Eye (tissue), 1 donor: ENCODE measurements at regions not wholly inside any gene's neighbourhood (a gene's known extent, or its start where the extent isn't known, plus 50 kb on each side); places are given as distances from the start of the nearest gene placed in this dataset.
"Not testable (repeated sequence)": the region's sequence is repeated elsewhere in the genome, so short reads cannot be mapped to it uniquely, and the experiment has no call there.

Experiments used
- DNase-seq: peaks from one replicate; pipeline ENCODE4 v3.0.0-alpha.2; 2015

DNA sequence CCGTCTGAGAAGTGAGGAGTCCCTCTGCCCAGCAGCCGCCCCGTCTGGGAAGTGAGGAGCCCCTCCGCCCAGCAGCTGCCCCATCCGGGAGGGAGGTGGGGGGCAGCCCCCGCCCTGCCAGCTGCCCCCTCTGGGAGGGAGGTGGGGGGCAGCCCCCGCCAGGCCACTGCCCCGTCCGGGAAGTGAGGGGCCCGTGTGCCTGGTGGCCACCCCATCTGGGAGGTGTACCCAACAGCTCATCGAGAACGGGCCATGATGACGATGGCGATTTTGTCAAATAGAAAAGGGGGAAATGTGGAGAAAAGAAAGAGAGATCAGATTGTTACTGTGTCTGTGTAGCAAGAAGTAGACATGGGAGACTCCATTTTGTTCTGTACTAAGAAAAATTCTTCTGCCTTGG is 208.8 kb downstream of the KDM5D start:
- not testable (repeated sequence) for DNase-seq

DNA sequence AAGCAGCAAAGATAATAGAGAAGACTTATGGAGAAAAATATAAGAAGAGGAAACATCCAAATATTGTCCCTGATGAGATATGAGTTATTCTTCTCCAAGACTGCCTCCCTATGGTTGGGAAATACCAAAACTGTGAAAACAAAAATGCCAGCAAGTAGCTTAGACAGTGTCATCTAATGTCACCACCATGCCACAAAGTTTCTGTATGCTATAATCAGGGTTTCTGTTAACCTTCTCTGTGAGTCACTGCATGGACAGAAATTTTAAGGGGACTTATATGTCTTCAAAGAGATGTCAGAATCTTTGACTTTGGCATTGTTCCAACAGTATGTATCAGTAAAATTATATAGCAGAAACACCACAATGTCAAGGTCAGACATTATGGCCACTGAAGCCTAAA is 222.6 kb downstream of the KDM5D start:
- no peak for DNase-seq

DNA sequence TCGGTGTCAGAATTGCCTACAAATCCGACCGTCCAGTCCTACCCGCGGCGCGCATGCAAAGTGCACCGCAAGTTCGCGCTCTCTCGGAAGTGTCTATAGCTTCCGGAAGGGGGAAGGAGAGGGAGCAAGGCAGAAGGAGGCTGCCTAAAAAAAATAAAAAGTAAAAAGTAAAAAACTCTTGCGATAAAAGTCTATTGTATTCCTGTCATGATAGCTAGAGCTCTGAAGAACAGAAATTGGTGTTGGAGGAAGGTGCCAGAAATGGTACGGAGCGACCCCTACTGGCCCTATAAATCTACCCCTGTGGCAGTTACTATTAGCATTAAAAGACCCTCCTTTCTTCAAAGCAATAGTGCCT is 241.5 kb downstream of the KDM5D start:
- DNase-seq = no peak

DNA sequence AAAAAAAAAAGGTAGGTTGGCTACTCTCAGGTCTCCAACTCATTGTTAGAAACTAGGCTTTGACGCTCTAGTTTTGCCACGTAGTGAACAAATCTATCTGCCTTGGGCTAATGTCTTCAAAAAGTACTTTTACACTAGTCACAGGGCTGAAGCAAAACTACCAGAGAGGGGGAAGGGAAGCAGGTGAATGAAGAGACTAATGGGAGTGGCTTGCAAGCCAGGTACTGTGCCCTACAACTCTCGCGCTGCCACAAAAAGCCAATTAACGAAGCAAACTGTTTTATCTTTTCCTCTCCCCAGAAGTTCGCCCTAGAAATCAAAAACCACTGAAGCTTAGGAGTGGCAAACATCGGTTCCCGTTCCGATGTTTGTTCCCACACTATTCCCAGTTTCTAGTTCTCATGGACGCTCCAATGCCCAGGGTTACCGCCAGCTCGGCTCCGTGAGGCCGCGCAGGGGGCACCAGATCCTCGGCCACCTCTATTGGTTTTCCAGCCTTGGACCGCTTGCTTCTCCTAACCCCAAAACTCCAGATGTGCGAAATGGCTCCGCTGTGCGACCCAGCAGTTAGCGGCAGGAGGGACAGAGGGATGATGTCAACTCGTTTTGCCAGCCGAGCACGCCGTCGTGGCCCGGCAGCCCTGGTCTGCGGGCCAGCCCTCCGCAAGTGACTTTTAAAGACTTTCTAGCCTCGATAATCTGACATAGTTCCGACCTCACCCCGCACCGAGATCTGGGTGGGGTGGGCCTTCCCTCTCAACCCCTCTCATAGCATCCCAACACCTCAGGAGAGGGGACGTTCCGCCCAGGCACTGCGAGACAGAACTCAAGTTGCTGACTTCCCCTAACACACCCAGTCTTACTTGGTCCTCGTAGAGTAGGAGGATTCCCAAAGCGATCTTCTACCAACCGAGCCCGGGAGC is 242.1 kb downstream of the KDM5D start:
- no peak for DNase-seq

DNA sequence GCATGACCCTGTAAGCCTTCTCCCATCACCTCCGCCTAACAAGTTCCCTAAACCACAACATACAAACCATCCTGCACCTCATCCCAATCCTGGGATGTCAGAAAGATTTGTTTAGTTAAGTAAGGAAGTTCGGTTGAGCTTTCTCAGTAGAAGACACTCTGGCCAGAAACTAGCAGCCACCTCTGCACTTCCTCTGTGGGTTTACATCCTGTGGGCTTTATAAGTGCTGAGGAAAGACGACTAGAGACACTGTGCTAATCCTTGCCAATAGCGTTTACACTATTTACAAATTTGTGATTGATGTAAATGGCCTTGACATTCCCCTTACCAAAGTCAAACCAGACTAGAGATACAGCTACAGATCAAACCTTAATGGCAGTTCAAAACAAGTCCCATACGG is 246.0 kb downstream of the KDM5D start:
- DNase-seq = no peak

DNA sequence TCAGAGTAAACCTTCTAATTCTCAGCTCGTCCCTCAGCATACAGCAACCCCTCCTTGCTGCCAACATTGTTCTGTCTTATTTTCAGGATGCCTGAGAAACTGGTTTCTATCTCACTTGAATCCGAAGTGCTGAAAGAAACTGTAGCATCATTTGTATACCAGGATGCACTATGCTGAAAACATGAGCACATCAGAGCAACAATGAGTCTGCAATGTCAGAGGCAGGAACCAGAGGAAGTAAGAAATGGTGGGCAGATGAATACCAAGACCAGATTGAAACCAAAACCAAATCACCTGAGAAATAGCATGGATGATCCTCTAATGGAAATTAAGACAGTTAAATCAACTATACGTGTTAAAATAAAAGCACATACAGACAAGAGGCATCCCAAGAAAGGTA is 257.0 kb downstream of the KDM5D start:
- DNase-seq = no peak

DNA sequence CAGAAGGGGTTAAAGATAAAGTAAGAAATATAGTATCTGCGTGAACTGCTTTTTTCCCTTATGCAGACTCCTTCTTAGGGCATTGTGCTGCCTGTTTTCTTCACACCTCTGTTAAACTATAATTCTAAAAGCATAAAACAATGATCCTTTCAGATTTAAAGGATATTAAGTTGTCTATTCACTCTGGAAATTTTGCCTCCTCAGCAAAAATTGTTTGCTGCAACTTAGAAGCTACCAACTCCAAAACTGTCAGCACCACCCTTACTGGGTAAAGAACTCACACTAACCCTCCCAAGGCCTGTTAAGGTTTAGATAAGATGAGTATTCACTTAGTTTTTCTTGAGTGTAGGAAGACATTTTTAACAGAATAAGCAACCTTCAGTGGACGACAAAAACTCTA is 259.5 kb downstream of the KDM5D start:
- no peak for DNase-seq

DNA sequence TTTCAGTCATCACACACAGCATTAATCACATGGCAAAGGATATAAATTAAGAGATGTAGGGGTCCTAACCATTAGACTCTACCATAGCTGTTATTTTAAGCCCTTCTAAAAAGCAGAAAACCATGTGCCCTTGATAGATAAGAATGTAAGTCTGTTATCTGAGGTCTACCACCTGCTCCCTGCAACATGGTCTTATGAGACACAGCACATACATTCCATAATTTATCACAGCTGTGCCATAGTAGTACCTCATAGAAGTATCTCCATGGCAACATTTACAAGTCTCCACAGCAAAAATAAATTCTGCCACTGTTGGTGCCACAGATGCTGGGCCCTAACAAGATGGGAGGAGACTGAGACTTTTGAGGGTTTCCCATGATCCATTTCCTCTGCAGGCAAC is 265.4 kb downstream of the KDM5D start:
- no peak for DNase-seq

DNA sequence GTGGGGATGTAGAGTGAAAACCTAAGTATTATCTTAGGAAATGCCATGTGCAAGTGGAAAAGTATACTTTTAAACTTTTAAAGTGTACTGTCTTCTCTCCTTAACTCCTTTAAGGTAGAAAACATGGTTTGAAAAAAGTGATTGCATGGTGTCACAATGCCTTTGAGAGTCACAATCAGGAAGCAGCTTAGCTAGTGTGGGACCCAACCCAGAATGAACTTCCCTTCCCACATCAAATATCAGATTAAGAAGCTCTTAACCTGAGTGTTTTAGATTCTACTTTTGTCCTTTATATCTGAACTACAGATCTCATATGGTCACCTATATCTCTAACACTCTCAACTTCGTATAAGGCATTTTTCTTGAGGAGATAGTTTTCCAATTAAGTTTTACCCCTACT is 266.6 kb downstream of the KDM5D start:
- no peak for DNase-seq

DNA sequence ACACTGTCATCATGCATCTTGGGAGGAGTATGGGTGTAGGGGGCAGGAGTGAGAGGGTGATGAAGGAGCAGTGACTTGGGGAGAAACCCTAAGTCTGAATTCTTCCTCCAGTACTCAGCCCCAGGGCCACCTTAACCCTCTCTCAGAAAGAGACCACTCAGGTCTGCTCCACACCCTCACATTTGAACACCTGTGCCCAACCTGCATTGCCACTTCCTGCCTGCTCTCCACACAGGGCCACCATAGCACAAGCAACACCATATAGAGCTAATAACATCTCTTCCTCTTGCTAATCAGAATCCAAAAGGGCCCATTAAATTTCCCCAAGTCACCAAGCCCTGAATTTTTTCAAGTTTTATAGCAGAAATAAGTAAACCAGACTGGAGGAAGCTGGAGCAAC is 278.7 kb downstream of the KDM5D start:
- DNase-seq = no peak

DNA sequence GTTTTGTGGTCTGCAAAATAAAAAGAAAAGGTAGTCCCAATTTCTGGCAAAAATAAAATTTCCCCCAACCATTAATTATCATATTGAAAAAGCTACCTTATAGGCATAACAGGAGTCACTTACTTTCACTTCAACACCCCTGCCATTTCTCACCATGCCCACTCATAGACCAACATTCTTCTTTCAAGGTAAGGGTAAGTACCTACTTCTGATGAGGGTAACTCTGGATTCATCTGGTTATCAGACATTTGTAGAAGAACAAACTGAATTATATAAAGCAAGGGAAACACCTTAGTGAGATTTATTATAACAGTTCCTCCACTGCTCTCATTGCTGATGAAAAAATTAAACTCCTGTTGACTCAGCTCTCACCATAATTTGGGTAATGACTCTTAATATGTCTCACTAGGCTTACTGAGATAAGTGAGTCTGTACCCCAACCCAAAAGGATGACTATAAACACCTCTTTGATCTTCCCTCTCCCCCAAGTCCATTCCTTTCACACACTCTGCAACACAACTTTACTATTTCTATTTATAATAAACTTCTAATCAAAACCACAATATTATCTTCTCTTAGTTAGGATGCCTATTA is 287.6 kb downstream of the KDM5D start:
- no peak for DNase-seq

DNA sequence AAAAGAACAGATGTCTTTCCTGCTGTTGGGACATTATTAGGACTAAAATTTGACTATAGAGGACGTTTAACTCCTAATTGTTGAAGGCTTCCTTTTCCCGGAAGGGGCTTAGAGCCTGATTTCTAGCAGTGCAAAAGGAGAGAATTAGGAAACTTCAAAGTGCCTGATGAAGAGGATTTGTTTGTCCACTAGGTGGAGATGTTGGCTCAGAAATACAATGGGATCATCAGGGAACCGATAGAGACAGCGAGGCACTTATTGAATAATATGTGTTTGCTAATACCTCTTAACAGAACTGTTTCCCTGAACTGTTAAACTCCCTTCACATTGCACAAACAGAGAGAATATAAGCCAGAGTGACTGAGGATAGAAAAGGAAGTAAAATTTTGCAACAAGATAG is 311.5 kb downstream of the KDM5D start:
- DNase-seq = peak; percentile 27

DNA sequence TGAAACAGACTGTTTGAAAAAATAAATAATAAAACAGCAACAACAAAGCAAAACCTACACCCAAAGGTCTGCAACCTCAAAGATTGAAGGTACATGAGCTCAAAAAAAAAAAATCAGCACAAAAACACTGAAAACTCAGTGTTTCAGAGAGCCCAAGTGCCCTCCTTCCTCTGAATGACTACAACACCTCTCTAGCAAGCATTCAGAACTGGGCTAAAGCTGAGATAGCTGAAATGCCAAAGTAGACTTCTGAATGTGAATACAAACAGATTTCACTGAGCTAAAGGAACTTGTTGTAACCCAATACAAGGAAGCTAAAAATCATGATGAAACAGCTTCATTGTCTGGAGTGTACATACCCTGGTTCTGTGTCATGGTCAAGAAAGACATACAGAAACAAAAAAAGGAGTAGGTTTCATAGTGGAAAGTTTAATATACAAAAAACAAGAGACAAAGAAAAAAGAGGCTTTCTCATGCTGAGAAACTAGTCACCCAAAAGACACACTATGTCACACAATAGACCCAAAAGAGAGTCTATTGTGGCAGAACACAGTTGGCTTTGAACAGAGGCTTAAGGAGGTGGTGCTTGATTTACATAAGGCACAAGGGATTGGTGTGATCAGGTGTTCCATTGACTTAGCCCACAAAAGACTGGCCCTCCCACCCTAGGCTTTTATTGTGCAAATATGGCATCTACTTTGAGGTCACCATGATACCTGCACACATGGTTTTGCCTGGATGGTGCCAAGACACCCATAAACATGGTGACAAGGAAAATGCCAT is 316.6 kb downstream of the KDM5D start:
- no peak for DNase-seq

DNA sequence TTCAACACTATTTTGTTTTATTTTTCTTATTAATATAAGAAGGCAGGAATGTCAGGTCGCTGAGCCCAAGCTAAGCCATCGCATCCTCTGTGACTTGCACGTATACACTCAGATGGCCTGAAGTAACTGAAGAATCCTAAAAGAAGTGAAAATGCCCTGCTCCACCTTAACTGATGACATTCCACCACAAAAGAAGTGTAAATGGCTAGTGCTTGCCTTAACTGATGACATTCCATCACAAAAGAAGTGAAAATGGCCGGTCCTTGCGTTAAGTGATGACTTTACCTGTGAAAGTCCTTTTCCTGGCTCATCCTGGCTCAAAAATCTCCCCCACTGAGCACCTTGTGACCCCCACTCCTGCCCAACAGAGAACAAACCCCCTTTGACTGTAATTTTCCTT is 317.3 kb downstream of the KDM5D start:
- not testable (repeated sequence) for DNase-seq

DNA sequence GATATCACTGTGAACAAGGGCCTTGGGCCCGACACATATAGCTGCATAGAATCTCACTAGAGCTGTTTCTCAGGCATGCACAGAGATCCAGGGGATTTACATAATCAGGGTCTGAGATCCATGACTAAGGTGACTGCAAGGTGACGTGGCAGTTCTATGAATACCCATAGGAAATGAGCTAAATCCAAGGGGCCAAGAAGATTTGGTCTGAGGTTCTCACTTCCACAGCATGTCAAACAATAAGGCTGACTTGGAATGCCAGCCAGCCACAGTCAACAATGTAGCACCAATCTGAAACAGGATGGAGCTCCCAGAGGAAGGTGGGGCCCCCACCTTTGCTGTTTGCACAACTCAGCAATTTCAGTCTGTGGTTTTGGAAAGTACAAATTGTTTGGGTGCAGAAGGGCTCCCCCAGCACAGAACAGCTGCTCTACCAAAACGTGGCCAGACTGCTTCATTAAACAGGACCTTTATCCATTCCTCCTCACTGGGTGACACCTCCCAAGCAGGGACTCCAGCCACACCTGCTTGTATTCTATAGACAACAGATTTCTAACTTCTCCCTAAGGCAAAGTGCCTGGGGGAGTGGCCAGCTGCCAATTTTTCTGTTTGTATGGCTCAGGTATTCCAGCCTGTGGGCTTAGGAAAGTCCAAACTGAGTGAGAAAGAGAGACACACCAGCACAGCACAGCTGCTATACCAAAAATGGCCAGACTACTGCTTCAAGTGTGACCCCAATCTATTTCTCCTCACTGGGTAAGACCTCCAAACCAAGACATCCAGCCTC is 333.4 kb downstream of the KDM5D start:
- no peak for DNase-seq

DNA sequence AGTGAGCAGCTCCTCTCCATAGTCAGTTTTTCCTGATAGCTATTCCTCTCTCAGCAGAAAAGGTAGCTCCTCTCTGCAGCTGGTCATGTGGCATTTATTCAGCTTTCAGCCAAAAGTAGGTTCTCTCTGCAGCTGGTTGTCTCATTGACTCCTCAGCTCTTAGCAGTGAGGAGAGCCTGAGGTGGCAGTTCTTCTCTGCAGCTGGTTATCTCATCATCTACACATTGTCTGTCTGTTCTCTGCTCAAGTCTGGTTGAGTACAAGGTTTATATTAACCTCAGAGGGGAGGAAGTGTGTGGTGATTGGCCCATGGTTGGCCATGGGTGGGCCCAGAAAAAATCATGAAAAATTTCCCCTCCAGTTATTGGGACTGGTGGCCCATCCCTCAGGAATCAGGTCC is 338.3 kb downstream of the KDM5D start:
- no peak for DNase-seq

DNA sequence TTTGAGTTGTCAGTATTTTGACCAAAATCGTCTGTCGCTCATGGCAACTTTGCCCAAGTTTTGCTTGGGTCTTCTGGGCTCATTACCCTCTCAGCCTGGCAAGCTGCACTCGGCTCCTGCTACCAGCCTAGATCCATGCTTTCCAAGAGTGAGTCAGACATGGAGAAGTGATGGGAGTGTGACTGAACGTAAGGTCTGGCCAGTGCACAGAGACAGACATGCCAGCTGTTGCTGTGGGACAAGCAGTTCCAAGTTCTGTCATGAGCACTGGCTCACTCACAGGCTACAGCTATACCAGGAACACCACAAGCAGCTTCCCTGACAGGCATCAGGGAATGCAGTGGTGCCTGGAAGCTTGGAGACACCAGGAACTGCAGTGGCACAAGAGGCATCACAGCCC is 338.9 kb downstream of the KDM5D start:
- no peak for DNase-seq

DNA sequence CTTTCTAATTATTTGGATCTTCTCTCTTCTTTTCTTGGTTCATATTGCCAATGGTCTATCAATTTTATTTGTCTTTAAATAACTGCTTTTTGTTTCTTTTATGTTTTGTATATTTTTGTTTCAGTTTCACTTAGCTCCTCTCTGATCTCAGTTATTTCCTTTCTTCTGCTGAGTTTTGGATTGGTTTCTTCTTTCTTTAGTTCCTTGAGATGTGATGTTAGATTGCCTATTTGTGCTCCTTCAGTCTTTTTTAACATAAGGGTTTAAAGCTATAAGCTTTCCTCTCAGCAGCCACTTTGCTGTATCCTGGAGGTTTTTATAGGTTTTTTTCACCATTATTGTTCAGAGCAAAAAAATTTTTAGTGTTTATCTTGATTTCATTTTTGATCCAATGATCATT is 351.6 kb downstream of the KDM5D start:
- DNase-seq = no peak

DNA sequence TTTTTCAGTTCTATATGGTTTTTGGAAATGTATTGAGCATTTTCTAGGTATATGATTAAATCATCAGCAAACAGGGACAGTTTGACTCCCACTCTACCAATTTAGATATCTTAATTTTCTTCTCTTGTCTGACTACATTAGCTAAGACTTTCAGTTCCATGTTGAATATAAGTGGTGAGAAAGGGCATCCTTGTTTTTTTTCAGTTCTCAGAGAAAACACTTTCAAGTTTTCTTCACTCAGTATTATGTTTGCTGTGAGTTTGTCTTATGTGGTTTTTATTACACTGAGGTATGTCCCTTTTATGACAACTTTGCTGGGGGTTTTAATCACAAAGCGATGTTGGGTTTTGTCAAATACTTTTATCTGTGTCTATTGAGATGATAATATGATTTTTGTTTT is 352.6 kb downstream of the KDM5D start:
- no peak for DNase-seq

DNA sequence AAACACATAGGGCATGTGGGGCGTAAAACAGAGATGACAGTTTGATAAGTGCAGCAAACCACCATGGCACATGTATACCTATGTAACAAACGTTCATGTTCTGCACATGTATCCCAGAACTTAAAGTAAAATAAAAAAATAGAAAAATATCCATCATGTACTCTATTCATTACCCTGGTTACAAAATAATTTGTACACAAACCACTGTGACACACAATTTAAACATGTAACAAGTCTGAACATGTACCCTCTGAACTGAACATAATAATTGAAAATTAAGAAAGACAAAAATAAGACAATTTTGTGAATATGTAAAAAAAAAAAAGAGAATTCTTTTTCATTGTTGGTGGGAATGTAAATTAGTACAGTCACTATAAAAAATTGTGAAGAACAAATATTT is 379.2 kb downstream of the KDM5D start:
- DNase-seq = no peak

DNA sequence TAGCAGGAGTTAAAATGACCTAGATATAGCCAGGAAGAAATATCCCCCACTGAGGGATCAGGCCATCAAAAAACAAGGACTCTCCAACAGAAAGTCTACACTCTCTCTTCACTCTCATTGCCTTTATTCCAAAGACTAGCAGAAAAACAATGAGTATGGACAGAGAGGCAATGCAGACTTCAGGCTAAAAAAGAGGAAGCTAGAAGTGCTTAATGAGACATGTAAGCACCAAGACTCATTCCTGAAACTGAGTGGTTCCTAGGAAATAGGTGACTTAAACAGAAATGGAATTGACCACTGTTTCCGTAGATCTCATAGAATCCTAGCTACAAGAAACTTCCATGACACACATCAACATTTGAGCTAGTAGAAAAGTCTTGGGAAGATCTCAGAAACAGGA is 387.3 kb downstream of the KDM5D start:
- DNase-seq = no peak

DNA sequence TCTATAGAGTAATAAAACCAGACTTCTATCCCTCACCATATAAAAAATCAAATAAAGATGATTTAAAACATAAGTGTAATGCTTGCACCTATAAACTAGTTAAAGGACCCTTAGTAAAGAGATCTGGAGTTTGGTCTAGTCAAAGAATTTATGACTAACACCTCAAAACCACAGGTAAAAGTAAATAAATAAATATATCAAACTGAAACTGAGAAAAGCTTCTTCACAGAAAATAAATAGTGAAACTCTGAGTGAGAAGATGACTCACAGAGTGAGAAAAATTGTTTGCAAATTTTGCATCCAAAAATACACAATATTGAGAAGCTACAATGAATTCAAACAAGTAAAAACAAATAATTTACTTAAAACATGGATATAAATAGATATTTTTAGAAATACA is 387.8 kb downstream of the KDM5D start:
- DNase-seq = no peak

DNA sequence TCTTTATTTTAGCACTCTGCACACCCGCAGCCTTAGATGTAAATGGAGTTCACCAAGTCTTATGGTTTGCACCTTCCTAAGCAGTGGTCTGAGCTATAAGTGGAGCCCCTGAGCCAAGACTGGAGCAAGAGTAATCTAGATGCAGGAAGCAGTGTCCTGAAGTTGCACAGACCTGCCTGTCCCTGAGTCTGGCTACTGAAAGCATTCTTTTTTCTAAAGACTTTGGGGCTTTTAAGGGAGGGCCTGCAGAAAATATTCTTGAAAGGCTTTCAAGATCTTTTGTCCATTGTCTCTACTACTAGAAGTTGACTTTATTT is 389.7 kb downstream of the KDM5D start:
- DNase-seq = no peak
